HepG2 (cell line): ENCODE measurements at regions not wholly inside any gene's neighbourhood (a gene's known extent, or its start where the extent isn't known, plus 50 kb on each side); places are given as distances from the start of the nearest gene placed in this dataset.
A peak's percentile ranks its signal among the peaks of the same experiment; 100 is the strongest.

ENCODE experiments used
- ATAC-seq: fragments of 200-7000 bp; cut with Tn5 transposase; 3 replicates; pipeline ENCODE4 v1.9.1; 2020; ENCODE audit warnings: mild to moderate bottlenecking, moderate library complexity
- BruUV-seq: library from RNA; stranded (reverse); fragments of 400-500 nt; replicated peaks from 2 replicates; lab custom pipeline; 2021; lab: Mats Ljungman, UMichigan
- CTCF ChIA-PET: fragments of 300-600 bp; formaldehyde crosslinking; extraction: SDS; loops from one replicate; lab custom pipeline; 2021; ENCODE audit warnings: low total read pairs, inconsistent platforms, low intra/inter-chr PET ratio; lab: Yijun Ruan, JAX
- POLR2A ChIA-PET: fragments of 350-600 bp; sonication (Branson Sonifier 250); formaldehyde crosslinking; loops from one replicate; lab custom pipeline; 2020; ENCODE audit warnings: antibody characterized with exemption, inconsistent platforms; lab: Yijun Ruan, JAX
- DNase-seq: peaks from one replicate; pipeline ENCODE4 v3.0.0-alpha.2; 2015; ENCODE audit warnings: low spot score
- FAIRE-seq: peaks from 3 replicates; lab custom pipeline; 2011; peaks lifted over from hg19 to GRCh38; lab: Jason Lieb, UNC
- H2AFZ ChIP-seq: one replicate; pipeline ENCODE4 v1.6.1; 2011; ENCODE audit warnings: low read length, inconsistent platforms
- H3K27ac ChIP-seq: fragments of 300-600 bp; 3 replicates; pipeline ENCODE4 v1.8.0; 2011; ENCODE audit warnings: mixed run types, mild to moderate bottlenecking, mixed read lengths, low read length, inconsistent platforms; ENCODE audit not compliant: insufficient read depth; ENCODE audit errors: extremely low read length
- H3K27me3 ChIP-seq, 2 experiments: fragments of 200-600 bp in 1 of 2; 2 replicates in 1 of 2; 3 replicates in 1 of 2; pipeline versions ENCODE4 v1.6.0 to v1.8.0; 2011; ENCODE audit warnings: low read length in 2 of 2, mild to moderate bottlenecking in 2 of 2, moderate library complexity in 2 of 2, inconsistent platforms in 1 of 2; ENCODE audit not compliant: insufficient read depth in 2 of 2, control insufficient read depth in 1 of 2
- H3K36me3 ChIP-seq, 2 experiments: fragments of 200-600 bp in 1 of 2; replicated peaks in 1 of 2; 2 replicates in 1 of 2; 3 replicates in 1 of 2; pipeline versions ENCODE4 v1.5.1 to v1.8.0; 2011; ENCODE audit warnings: low read length in 2 of 2, inconsistent platforms in 1 of 2; ENCODE audit not compliant: insufficient read depth in 2 of 2, control insufficient read depth in 1 of 2
- H3K4me1 ChIP-seq: 2 replicates; pipeline ENCODE4 v1.5.1; 2012; ENCODE audit warnings: low read length, inconsistent platforms; ENCODE audit not compliant: insufficient read depth
- H3K4me2 ChIP-seq: 2 replicates; pipeline ENCODE4 v1.6.0; 2011; ENCODE audit warnings: low read depth, low read length, inconsistent platforms
- H3K4me3 ChIP-seq, 3 experiments: fragments of 200-600 bp in 1 of 3; sonication (generic), shearing (Covaris generic) in 1 of 3; replicated peaks in 1 of 3; 2 replicates each; pipeline ENCODE4 v1.5.1; 2011 to 2016; ENCODE audit warnings: low read length in 3 of 3, inconsistent platforms in 2 of 3, low read depth in 2 of 3, mild to moderate bottlenecking in 2 of 3, control low read depth in 1 of 3, mixed read lengths in 1 of 3; ENCODE audit not compliant: insufficient read depth in 1 of 3
- H3K79me2 ChIP-seq: one replicate; pipeline ENCODE4 v1.6.1; 2011; ENCODE audit warnings: low read length, inconsistent platforms; ENCODE audit not compliant: insufficient read depth
- H3K9ac ChIP-seq: 2 replicates; pipeline ENCODE4 v1.6.0; 2011; ENCODE audit warnings: mild to moderate bottlenecking, low read depth, low read length, inconsistent platforms; ENCODE audit not compliant: insufficient read depth
- H3K9me3 ChIP-seq: 2 replicates; pipeline ENCODE4 v1.5.1; 2012; ENCODE audit warnings: mild to moderate bottlenecking, low read length
- H4K20me1 ChIP-seq: 2 replicates; pipeline ENCODE4 v1.6.0; 2011; ENCODE audit warnings: inconsistent platforms, mild to moderate bottlenecking, low read length, moderate library complexity; ENCODE audit not compliant: insufficient read depth
- EP300 ChIP-seq, 3 experiments: sonication (generic) in 1 of 3; formaldehyde crosslinking in 1 of 3; IDR thresholded peaks; 2 replicates each; pipeline versions ENCODE4 v1.5.1 to v1.6.1; 2011 to 2020; ENCODE audit warnings: low read depth in 2 of 3, low read length in 2 of 3, borderline replicate concordance in 1 of 3, improper control_type of control experiment in 1 of 3, mild to moderate bottlenecking in 1 of 3, missing genetic modification reagents in 1 of 3, moderate library complexity in 1 of 3
- IKZF1 ChIP-seq: fragments of 450-650 bp; IDR thresholded peaks from 2 replicates; pipeline ENCODE4 v1.7.1; 2016
- JDP2 ChIP-seq: sonication (generic); formaldehyde crosslinking; IDR thresholded peaks from 2 replicates; pipeline ENCODE4 v1.8.1; 2022; ENCODE audit warnings: missing genetic modification reagents, borderline replicate concordance
- MED1 ChIP-seq: sonication (generic); formaldehyde crosslinking; IDR thresholded peaks from 2 replicates; pipeline ENCODE4 v1.4.0; 2020; ENCODE audit warnings: missing genetic modification reagents
- MED13 ChIP-seq: sonication (generic); formaldehyde crosslinking; IDR thresholded peaks from 2 replicates; pipeline ENCODE4 v1.5.0; 2020; ENCODE audit warnings: missing genetic modification reagents
- NFKBIZ ChIP-seq: IDR thresholded peaks from 2 replicates; pipeline ENCODE4 v1.6.1; 2018; ENCODE audit warnings: missing genetic modification reagents, missing compliant biosample characterization
- SP5 ChIP-seq: IDR thresholded peaks from 2 replicates; pipeline ENCODE4 v1.6.1; 2016; ENCODE audit warnings: low read depth, borderline replicate concordance
- ZBTB40 ChIP-seq, 2 experiments: fragments of 450-650 bp in 1 of 2; sonication (generic) in 1 of 2; formaldehyde crosslinking in 1 of 2; IDR thresholded peaks; 2 replicates each; pipeline versions ENCODE4 v1.6.1 to v1.8.0; 2016 to 2022; ENCODE audit warnings: antibody characterized with exemption in 1 of 2, mild to moderate bottlenecking in 1 of 2, missing genetic modification reagents in 1 of 2
- ZNF674 ChIP-seq: sonication (generic); formaldehyde crosslinking; IDR thresholded peaks from 2 replicates; pipeline ENCODE4 v1.5.0; 2020; ENCODE audit warnings: low read depth, mild to moderate bottlenecking, missing genetic modification reagents
- ZNF772 ChIP-seq: sonication (generic); formaldehyde crosslinking; IDR thresholded peaks from 2 replicates; pipeline ENCODE4 v1.5.0; 2020; ENCODE audit warnings: mild to moderate bottlenecking, missing genetic modification reagents
- ZNF816 ChIP-seq: sonication (generic); formaldehyde crosslinking; IDR thresholded peaks from 2 replicates; pipeline ENCODE4 v1.8.0; 2022; ENCODE audit warnings: missing genetic modification reagents, mild to moderate bottlenecking, borderline replicate concordance
- ZSCAN31 ChIP-seq: sonication (generic); formaldehyde crosslinking; IDR thresholded peaks from 2 replicates; pipeline ENCODE4 v1.5.0; 2020; ENCODE audit warnings: low read depth, mild to moderate bottlenecking, missing genetic modification reagents
- whole genome bisulfite sequencing: methylation state at CpG from one replicate; pipeline ENCODE4 v1.1.6; 2017; ENCODE audit warnings: low lambda C conversion rate; 5-methylcytosine and 5-hydroxymethylcytosine counted together
- in situ Hi-C: cut with HindIII; loops from 2 replicates; pipeline ENCODE4 v1.10.0; 2017; ENCODE audit warnings: low pct_unique_long_range_greater_than_20kb; ENCODE audit not compliant: extremely low pct_ligation_motif_present
- intact Hi-C: fragments of 100-400 bp; cut with micrococcal nuclease; formaldehyde crosslinking; loops from one replicate; pipeline ENCODE4 v1.10.0; 2022; ENCODE audit not compliant: unreplicated experiment

DNA sequence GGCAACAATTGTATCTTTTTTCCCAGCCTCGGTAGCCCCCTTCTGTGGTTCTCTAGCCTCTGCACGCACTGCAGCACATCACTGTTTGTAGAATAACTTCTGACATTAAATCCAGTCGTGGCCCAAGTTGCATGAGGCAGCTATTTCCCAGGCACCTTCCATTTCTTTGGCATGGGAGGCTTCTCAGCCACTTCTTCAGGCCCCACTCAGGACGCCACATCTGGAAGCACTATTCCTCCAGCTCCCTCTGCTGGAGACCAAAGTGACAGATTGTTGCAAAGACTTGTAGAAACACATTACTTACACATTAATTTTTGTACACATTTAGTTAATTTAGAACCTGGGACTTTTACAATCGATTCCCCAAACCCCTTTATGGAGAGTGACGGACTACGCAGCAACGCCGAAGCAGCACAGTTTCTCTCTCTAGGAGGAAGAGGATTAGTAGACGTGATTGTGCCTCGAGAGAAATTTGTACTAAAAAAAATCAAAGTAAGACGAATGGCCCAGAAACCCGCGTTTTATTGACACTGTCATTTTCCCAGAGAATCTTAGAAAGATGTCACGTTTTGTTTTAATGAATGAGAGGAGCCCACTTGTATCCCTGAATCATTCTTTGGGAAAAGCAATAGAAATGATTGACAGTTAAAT lies 57.8 kb upstream of the RGPD5 start:
- H2AFZ ChIP-seq = peak overlapping the region; percentile 60
- 9% methylated on average over 15 of the region's 15 CpGs for WGBS
- no TSS peak for BruUV-seq
- no peak for TF ChIP-seq NFKBIZ (CRISPR knock-in tag)
- no peak for TF ChIP-seq IKZF1
- no peak for TF ChIP-seq ZNF816 (CRISPR knock-in tag)
- TF ChIP-seq ZNF674 = no peak
- TF ChIP-seq JDP2 (CRISPR knock-in tag) = no peak
- no peak for TF ChIP-seq EP300 (IDR thresholded peaks at IDR 0.05; ENCODE audit: low read depth in 2 of 2, low read length in 2 of 2)
- no peak for TF ChIP-seq EP300 (CRISPR knock-in tag; IDR thresholded peaks at IDR 0.05; ENCODE audit: borderline replicate concordance)
- TF ChIP-seq ZSCAN31 (CRISPR knock-in tag) = 0 out of 2 replicates have a peak, but pooled peaks have one; percentile 26
- TF ChIP-seq MED1 (CRISPR knock-in tag) = no peak
- TF ChIP-seq ZBTB40 (IDR thresholded peaks at IDR 0.05) = no peak
- no peak for TF ChIP-seq ZBTB40 (CRISPR knock-in tag; IDR thresholded peaks at IDR 0.05)
- no peak for TF ChIP-seq SP5 (CRISPR knock-in tag)
- TF ChIP-seq MED13 (CRISPR knock-in tag) = no peak
- TF ChIP-seq ZNF772 (CRISPR knock-in tag) = peak; percentile 58; the same call in 1 of the 2 replicates

More for the DNA sequence above, 57.8 kb upstream of the RGPD5 start:
- Histone ChIP-seq H3K79me2 (no peaks in the 10 kb centered on the region), H3K4me1 (peaks cover 11% of the 10 kb centered on the region), H3K9ac (no peak overlapping the region), H3K4me3 (no peak overlapping the region; a peak in 1 of 6 replicates), H4K20me1 (no peaks in the 10 kb centered on the region), H3K27ac (no peak overlapping the region), H3K36me3 (no peaks in the 10 kb centered on the region), H3K4me2 (peak overlapping the region; percentile 65), H3K27me3 (no peaks in the 10 kb centered on the region), H3K9me3 (no peaks in the 10 kb centered on the region)
- ChIA-PET CTCF (interaction anchor here (1.3 to 3.1 kb wide), 5 partner anchors 120 to 219 kb away, joined by 3 to 43 read pairs (median 5); no protein-coding TSS in a partner anchor), POLR2A (interaction anchor here (1.1 kb wide), 1 partner anchor 91 kb away, joined by 4 read pairs; no protein-coding TSS in a partner anchor)
- intact Hi-C loops = loop anchor here (1.0 kb wide), 1 partner anchor 190 kb away; no protein-coding TSS in a partner anchor
- peak; percentile 42 for FAIRE-seq
- peak; percentile 90 for ATAC-seq
- in situ Hi-C loops = no loop called here
- peak; percentile 69 for DNase-seq
